ENCODE measurements at regions not wholly inside any gene's neighbourhood (a gene's known extent, or its start where the extent isn't known, plus 50 kb on each side); places are given as distances from the start of the nearest gene placed in this dataset.

DNA sequence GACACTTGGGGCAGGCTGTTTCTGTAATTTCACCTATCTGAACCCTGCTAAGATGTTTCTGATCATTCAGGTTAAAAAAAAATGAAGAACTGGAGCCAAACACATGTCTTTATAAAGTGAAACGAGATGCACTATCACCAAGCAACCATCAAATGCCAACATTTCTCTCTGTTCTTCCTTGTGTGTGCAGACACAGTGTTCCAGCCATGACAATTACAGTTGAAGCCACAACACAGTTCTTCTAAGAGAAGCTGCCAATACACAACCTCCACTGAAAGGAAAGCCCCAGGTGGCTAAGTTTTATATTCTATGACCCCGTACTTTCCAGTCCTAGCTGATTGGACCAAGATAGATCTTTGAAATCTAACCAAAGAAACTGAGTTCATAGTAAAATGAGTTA is 181.8 kb downstream of the RAD51AP2 start:
- TF ChIP-seq, protein P1, sequence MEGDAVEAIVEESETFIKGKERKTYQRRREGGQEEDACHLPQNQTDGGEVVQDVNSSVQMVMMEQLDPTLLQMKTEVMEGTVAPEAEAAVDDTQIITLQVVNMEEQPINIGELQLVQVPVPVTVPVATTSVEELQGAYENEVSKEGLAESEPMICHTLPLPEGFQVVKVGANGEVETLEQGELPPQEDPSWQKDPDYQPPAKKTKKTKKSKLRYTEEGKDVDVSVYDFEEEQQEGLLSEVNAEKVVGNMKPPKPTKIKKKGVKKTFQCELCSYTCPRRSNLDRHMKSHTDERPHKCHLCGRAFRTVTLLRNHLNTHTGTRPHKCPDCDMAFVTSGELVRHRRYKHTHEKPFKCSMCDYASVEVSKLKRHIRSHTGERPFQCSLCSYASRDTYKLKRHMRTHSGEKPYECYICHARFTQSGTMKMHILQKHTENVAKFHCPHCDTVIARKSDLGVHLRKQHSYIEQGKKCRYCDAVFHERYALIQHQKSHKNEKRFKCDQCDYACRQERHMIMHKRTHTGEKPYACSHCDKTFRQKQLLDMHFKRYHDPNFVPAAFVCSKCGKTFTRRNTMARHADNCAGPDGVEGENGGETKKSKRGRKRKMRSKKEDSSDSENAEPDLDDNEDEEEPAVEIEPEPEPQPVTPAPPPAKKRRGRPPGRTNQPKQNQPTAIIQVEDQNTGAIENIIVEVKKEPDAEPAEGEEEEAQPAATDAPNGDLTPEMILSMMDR (IDR thresholded peaks at IDR 0.05) = no peak
- TF ChIP-seq POLR2A (IDR thresholded peaks at IDR 0.05) = no peak
